Stimulated activated CD4-positive, alpha-beta T cell treated with anti-CD3 and anti-CD28 coated beads, Interleukin-2, amount 100 ng/mL, for 48 hours (primary cell): ENCODE measurements at regions not wholly inside any gene's neighbourhood (a gene's known extent, or its start where the extent isn't known, plus 50 kb on each side); places are given as distances from the start of the nearest gene placed in this dataset.

Experiments used
- DNase-seq, 2 donors: peaks; one replicate each; pipeline ENCODE4 v3.0.0-alpha.2; 2020

- DNase-seq: no peak
Measured at GRCh38 chr18:76179257-76179656, 315.8 kb downstream of the ZNF516 start.

GRCh38 chr18:76177160-76177559 lies 317.9 kb downstream of the ZNF516 start:
- no peak for DNase-seq

- DNase-seq: no peak
Measured at GRCh38 chr18:76174451-76174850, 320.6 kb downstream of the ZNF516 start.

GRCh38 chr18:76169733-76170132 lies 325.3 kb downstream of the ZNF516 start:
- DNase-seq: no peak

- no peak for DNase-seq
Measured at GRCh38 chr18:76167845-76168621, 327.0 kb downstream of the ZNF516 start.

GRCh38 chr18:76167410-76167809 lies 327.6 kb downstream of the ZNF516 start:
- DNase-seq: no peak

- DNase-seq: no peak
Measured at GRCh38 chr18:76162886-76163285, 332.2 kb downstream of the ZNF516 start.

- no peak for DNase-seq
Measured at GRCh38 chr18:76161983-76162382, 333.1 kb downstream of the ZNF516 start.

- no peak for DNase-seq
Measured at GRCh38 chr18:76153691-76154090, 341.4 kb downstream of the ZNF516 start.

GRCh38 chr18:76149734-76150133 lies 345.3 kb downstream of the ZNF516 start:
- no peak for DNase-seq

- no peak for DNase-seq
Measured at GRCh38 chr18:76149284-76149683, 345.8 kb downstream of the ZNF516 start.

- DNase-seq: no peak
Measured at GRCh38 chr18:76145521-76146376, 349.3 kb downstream of the ZNF516 start.

- no peak for DNase-seq
Measured at GRCh38 chr18:76144844-76145243, 350.2 kb downstream of the ZNF516 start.

- no peak for DNase-seq
Measured at GRCh38 chr18:76142611-76143010, 352.4 kb downstream of the ZNF516 start.

- DNase-seq: no peak
Measured at GRCh38 chr18:76139844-76140243, 355.2 kb downstream of the ZNF516 start.

- DNase-seq: no peak
Measured at GRCh38 chr18:76137216-76137615, 357.8 kb downstream of the ZNF516 start.

- no peak for DNase-seq
Measured at GRCh38 chr18:76136701-76137100, 358.3 kb downstream of the ZNF516 start.

GRCh38 chr18:76134628-76135027 lies 360.4 kb downstream of the ZNF516 start:
- no peak for DNase-seq

- no peak for DNase-seq
Measured at GRCh38 chr18:76133873-76134272, 361.2 kb downstream of the ZNF516 start.

- DNase-seq: no peak
Measured at GRCh38 chr18:76131738-76132137, 363.3 kb downstream of the ZNF516 start.

GRCh38 chr18:76130845-76131244 lies 364.2 kb downstream of the ZNF516 start:
- DNase-seq: no peak

GRCh38 chr18:76126327-76126726 lies 368.7 kb downstream of the ZNF516 start:
- no peak for DNase-seq

GRCh38 chr18:76121011-76121410 lies 374.0 kb downstream of the ZNF516 start:
- DNase-seq: no peak

GRCh38 chr18:76115580-76115979 lies 379.5 kb downstream of the ZNF516 start:
- no peak for DNase-seq
